Suprapubic skin (tissue), 4 donors: ENCODE measurements at regions not wholly inside any gene's neighbourhood (a gene's known extent, or its start where the extent isn't known, plus 50 kb on each side); places are given as distances from the start of the nearest gene placed in this dataset.

ENCODE experiments used
- CTCF ChIP-seq, 2 donors: fragments of 200-600 bp in 1 of 2; fragments of 450-650 bp in 1 of 2; sonication (generic) in 1 of 2; IDR thresholded peaks; one replicate each; pipeline ENCODE4 v1.5.1; 2016 to 2019; ENCODE audit warnings: antibody characterized with exemption in 2 of 2, mild to moderate bottlenecking in 1 of 2, moderate library complexity in 1 of 2
- EP300 ChIP-seq: sonication (generic); formaldehyde crosslinking; IDR thresholded peaks from one replicate; pipeline ENCODE4 v1.6.1; 2017; ENCODE audit warnings: antibody characterized with exemption
- POLR2A ChIP-seq, 2 donors: fragments of 450-650 bp; IDR thresholded peaks; one replicate each; pipeline ENCODE4 v1.6.1; 2017; ENCODE audit warnings: antibody characterized with exemption in 2 of 2, mild to moderate bottlenecking in 2 of 2, moderate library complexity in 2 of 2
- POLR2AphosphoS5 ChIP-seq, 3 donors: sonication (generic); formaldehyde crosslinking; IDR thresholded peaks; one replicate each; pipeline ENCODE4 v1.6.1; 2017; ENCODE audit warnings: antibody characterized with exemption in 3 of 3

GRCh38 chr4:18209448-18209847 lies 187.9 kb upstream of the LCORL start:
- TF ChIP-seq CTCF (IDR thresholded peaks at IDR 0.05): no peak
- TF ChIP-seq POLR2A (IDR thresholded peaks at IDR 0.05): no peak
- TF ChIP-seq EP300: no peak
- TF ChIP-seq POLR2AphosphoS5 (IDR thresholded peaks at IDR 0.05): no peak
